Mesendoderm (in vitro differentiated cells): ENCODE measurements at regions not wholly inside any gene's neighbourhood (a gene's known extent, or its start where the extent isn't known, plus 50 kb on each side); places are given as distances from the start of the nearest gene placed in this dataset.

Experiments used
- DNase-seq: peaks from one replicate; pipeline ENCODE4 v3.0.0; 2013
- H2AK5ac ChIP-seq: 2 replicates; pipeline ENCODE4 v1.6.1; 2013; ENCODE audit warnings: low read length, inconsistent platforms
- H2BK120ac ChIP-seq: 2 replicates; pipeline ENCODE4 v1.6.1; 2013; ENCODE audit warnings: low read depth, mild to moderate bottlenecking, low read length, moderate library complexity, mixed read lengths
- H2BK15ac ChIP-seq: replicated peaks from 2 replicates; pipeline ENCODE4 v1.6.1; 2013; ENCODE audit warnings: low read depth, mild to moderate bottlenecking, moderate library complexity
- H2BK5ac ChIP-seq: 2 replicates; pipeline ENCODE4 v1.6.1; 2013; ENCODE audit warnings: low read length, inconsistent platforms
- H3K18ac ChIP-seq: 2 replicates; pipeline ENCODE4 v1.6.1; 2013; ENCODE audit warnings: mild to moderate bottlenecking, low read length, mixed read lengths
- H3K23ac ChIP-seq: one replicate; pipeline ENCODE4 v1.6.1; 2013; ENCODE audit warnings: low read length
- H3K27ac ChIP-seq: 2 replicates; pipeline ENCODE4 v1.5.1; 2013; ENCODE audit warnings: low read depth, mild to moderate bottlenecking, inconsistent platforms, low read length, moderate library complexity
- H3K27me3 ChIP-seq: 2 replicates; pipeline ENCODE4 v1.6.1; 2013; ENCODE audit warnings: low read length, control low read depth, mild to moderate bottlenecking, inconsistent platforms; ENCODE audit not compliant: insufficient read depth, poor library complexity
- H3K36me3 ChIP-seq: 2 replicates; pipeline ENCODE4 v1.6.1; 2013; ENCODE audit warnings: low read length, inconsistent platforms; ENCODE audit not compliant: control insufficient read depth, insufficient read depth
- H3K4ac ChIP-seq: one replicate; pipeline ENCODE4 v1.6.1; 2013; ENCODE audit warnings: low read depth, mild to moderate bottlenecking, low read length, moderate library complexity
- H3K4me1 ChIP-seq: 2 replicates; pipeline ENCODE4 v1.6.1; 2013; ENCODE audit warnings: low read depth, low read length, inconsistent platforms; ENCODE audit not compliant: control insufficient read depth
- H3K4me2 ChIP-seq: 2 replicates; pipeline ENCODE4 v1.6.1; 2013; ENCODE audit warnings: low read length
- H3K4me3 ChIP-seq: 2 replicates; pipeline ENCODE4 v1.5.1; 2013; ENCODE audit warnings: mild to moderate bottlenecking, low read length
- H3K56ac ChIP-seq: one replicate; pipeline ENCODE4 v1.6.1; 2013; ENCODE audit warnings: low read length
- H3K79me1 ChIP-seq: 2 replicates; pipeline ENCODE4 v1.6.1; 2013; ENCODE audit warnings: low read length, inconsistent platforms
- H3K79me2 ChIP-seq: 2 replicates; pipeline ENCODE4 v1.6.1; 2013; ENCODE audit warnings: mild to moderate bottlenecking, low read length; ENCODE audit not compliant: control insufficient read depth, insufficient read depth
- H3K9ac ChIP-seq: 2 replicates; pipeline ENCODE4 v1.6.1; 2013; ENCODE audit warnings: low read length, inconsistent platforms
- H4K5ac ChIP-seq: one replicate; pipeline ENCODE4 v1.6.1; 2013; ENCODE audit warnings: low read length
- H4K8ac ChIP-seq: one replicate; pipeline ENCODE4 v1.6.1; 2013; ENCODE audit warnings: low read depth, mild to moderate bottlenecking, control low read depth, low read length, moderate library complexity
- WGBS: extraction: QIAGEN DNeasy Blood & Tissue Kit; methylation state at CpG from one replicate; pipeline ENCODE4 v1.1.7; 2013; ENCODE audit warnings: low lambda C conversion rate, missing lambda C conversion rate; ENCODE audit not compliant: insufficient coverage; ENCODE audit errors: extremely low coverage; 5-methylcytosine and 5-hydroxymethylcytosine counted together

DNA sequence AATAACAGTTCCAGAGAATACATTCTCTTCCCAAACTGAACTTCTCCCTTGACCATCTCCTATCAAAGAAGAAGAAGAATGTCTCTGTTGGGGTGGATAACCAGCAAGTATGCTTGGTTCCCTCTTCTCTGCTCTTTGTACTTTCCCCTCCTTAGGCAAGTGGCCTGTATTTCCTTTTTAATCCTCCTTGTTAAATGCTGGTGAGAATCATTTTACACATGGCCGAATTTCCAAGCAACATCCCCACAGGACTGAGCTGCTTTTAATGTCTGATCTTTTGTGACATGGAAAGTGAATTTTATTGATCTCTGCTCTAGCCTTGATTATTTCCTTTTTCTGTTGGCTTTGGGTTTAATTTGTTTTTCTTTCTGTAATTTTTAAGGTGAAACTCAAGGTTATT is 336.7 kb downstream of the DUSP10 start:
- no CpG with 5 or more reads among the region's 1 CpG for WGBS
- H3K4me2 ChIP-seq: no peak overlapping the region

GRCh38 chr1:221408117-221408803 is 333.6 kb downstream of the DUSP10 start:
- Histone ChIP-seq H3K23ac (no peak overlapping the region), H3K4me3 (no peak overlapping the region), H2BK5ac (no peak overlapping the region), H2BK120ac (no peak overlapping the region), H2AK5ac (no peak overlapping the region), H3K79me1 (no peaks in the 10 kb centered on the region), H3K56ac (no peak overlapping the region), H3K4me1 (peaks cover 9% of the 10 kb centered on the region), H4K5ac (no peak overlapping the region), H3K4me2 (no peak overlapping the region), H2BK15ac (no peak overlapping the region), H3K4ac (no peak overlapping the region), H3K27me3 (no peaks in the 10 kb centered on the region), H4K8ac (no peak overlapping the region), H3K27ac (no peak overlapping the region), H3K18ac (peak overlapping the region; percentile 75), H3K79me2 (no peaks in the 10 kb centered on the region), H3K36me3 (no peaks in the 10 kb centered on the region), H3K9ac (no peak overlapping the region)
- WGBS: no CpG with 5 or more reads among the region's 7 CpGs
- peak; percentile 90 for DNase-seq

More for the DNA sequence above, 336.7 kb downstream of the DUSP10 start:
- Histone ChIP-seq H3K27ac (no peak overlapping the region), H3K9ac (no peak overlapping the region), H3K23ac (no peak overlapping the region), H3K79me2 (no peaks in the 10 kb centered on the region), H3K18ac (no peak overlapping the region), H4K8ac (no peak overlapping the region), H3K4ac (no peak overlapping the region), H2BK15ac (no peak overlapping the region), H3K36me3 (no peaks in the 10 kb centered on the region), H3K27me3 (no peaks in the 10 kb centered on the region), H3K4me1 (peaks cover 9% of the 10 kb centered on the region), H3K79me1 (no peaks in the 10 kb centered on the region), H2BK120ac (no peak overlapping the region), H2BK5ac (no peak overlapping the region), H2AK5ac (no peak overlapping the region), H3K56ac (no peak overlapping the region), H4K5ac (no peak overlapping the region), H3K4me3 (no peak overlapping the region)
- no peak for DNase-seq

DNA sequence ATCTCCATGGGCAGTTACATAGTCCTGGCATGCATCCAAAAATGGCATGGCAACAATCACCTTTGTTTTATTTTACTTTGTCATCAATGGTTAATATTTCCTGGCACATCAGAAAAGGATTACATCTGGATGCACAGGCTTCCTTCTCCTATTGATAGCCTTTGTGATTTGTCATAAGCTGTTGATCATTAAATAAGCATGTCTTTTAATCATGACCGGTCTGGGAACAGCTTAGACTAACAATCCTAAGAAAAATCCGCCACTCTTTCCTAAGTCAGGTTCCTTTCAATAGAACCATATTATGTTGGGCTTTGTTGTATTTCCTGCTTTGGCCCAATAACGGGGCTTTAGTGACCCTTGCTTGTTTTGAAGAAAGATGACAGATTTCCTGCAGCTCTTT is 330.6 kb downstream of the DUSP10 start:
- Histone ChIP-seq H2BK5ac (no peak overlapping the region), H3K36me3 (no peaks in the 10 kb centered on the region), H3K4me1 (peaks cover 9% of the 10 kb centered on the region), H2BK120ac (no peak overlapping the region), H3K27me3 (no peaks in the 10 kb centered on the region), H3K4me3 (no peak overlapping the region), H3K9ac (no peak overlapping the region), H3K79me1 (no peaks in the 10 kb centered on the region), H2AK5ac (no peak overlapping the region), H4K8ac (no peak overlapping the region), H3K18ac (no peak overlapping the region), H4K5ac (no peak overlapping the region), H3K4me2 (no peak overlapping the region), H3K79me2 (no peaks in the 10 kb centered on the region), H3K27ac (no peak overlapping the region), H3K23ac (no peak overlapping the region), H3K4ac (no peak overlapping the region), H2BK15ac (no peak overlapping the region), H3K56ac (no peak overlapping the region)
- WGBS: no CpG with 5 or more reads among the region's 3 CpGs
- no peak for DNase-seq

DNA sequence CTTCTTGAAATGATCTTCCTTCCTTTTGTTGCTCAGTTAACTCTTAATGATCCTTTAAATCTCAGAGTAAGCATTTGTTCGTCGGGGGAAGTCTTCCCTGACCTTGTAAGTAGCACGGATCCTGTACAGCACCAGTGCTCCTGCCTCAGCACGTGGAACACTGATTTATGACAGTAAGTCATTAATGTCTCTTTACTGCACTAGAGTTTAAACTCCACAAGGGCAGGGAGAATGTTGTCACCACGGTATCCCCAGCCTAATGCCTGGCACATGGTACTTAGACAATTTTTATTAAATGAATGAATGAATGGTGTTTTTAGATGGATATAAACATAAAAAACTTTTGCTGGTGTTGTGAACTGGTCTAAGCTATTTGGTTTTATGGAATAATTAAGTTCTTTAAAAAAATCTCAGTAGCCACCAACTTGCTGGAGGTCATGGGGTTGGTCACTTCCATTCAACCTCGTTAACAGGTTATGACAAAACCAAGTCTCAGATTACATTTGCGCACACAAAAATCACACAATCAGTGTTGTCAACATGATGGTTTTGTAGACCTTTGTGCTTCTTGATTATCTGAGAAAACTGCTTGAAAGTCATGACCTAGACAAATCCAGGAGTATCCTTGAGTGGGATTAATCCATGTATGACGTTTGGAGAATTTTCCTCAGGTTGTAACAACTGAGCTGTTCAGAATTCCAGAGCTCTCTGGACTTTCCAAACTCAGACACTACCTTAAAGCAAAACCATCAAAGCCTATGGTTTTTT is 326.9 kb downstream of the DUSP10 start:
- Histone ChIP-seq H2AK5ac (no peak overlapping the region), H3K4ac (no peak overlapping the region), H3K36me3 (no peaks in the 10 kb centered on the region), H4K8ac (no peak overlapping the region), H3K27me3 (no peaks in the 10 kb centered on the region), H3K79me1 (no peaks in the 10 kb centered on the region), H2BK15ac (no peak overlapping the region), H3K4me1 (no peaks in the 10 kb centered on the region), H4K5ac (no peak overlapping the region), H3K56ac (no peak overlapping the region), H3K9ac (no peak overlapping the region), H3K27ac (no peak overlapping the region), H2BK120ac (no peak overlapping the region), H3K4me2 (no peak overlapping the region), H2BK5ac (no peak overlapping the region), H3K23ac (no peak overlapping the region), H3K4me3 (no peak overlapping the region), H3K18ac (no peak overlapping the region), H3K79me2 (no peaks in the 10 kb centered on the region)
- no peak for DNase-seq
- no CpG with 5 or more reads among the region's 8 CpGs for WGBS

GRCh38 chr1:221415651-221416050 is 326.2 kb downstream of the DUSP10 start:
- no peak overlapping the region for H3K18ac ChIP-seq
- H3K79me2 ChIP-seq: no peaks in the 10 kb centered on the region
- H3K56ac ChIP-seq: no peak overlapping the region
- no peaks in the 10 kb centered on the region for H3K27me3 ChIP-seq
- no peak overlapping the region for H2BK5ac ChIP-seq
- H3K36me3 ChIP-seq: no peaks in the 10 kb centered on the region
- no peak for DNase-seq
- no peak overlapping the region for H2BK120ac ChIP-seq
- no peaks in the 10 kb centered on the region for H3K79me1 ChIP-seq
- H3K27ac ChIP-seq: no peak overlapping the region
- H2AK5ac ChIP-seq: no peak overlapping the region
- no peak overlapping the region for H3K9ac ChIP-seq
- H3K4me1 ChIP-seq: no peaks in the 10 kb centered on the region
- H4K8ac ChIP-seq: no peak overlapping the region
- H4K5ac ChIP-seq: no peak overlapping the region
- no peak overlapping the region for H3K23ac ChIP-seq
- no peak overlapping the region for H2BK15ac ChIP-seq
- H3K4me3 ChIP-seq: no peak overlapping the region
- H3K4ac ChIP-seq: no peak overlapping the region
- no CpG with 5 or more reads among the region's 1 CpG for WGBS
- no peak overlapping the region for H3K4me2 ChIP-seq
